ENCODE measurements at regions not wholly inside any gene's neighbourhood (a gene's known extent, or its start where the extent isn't known, plus 50 kb on each side); places are given as distances from the start of the nearest gene placed in this dataset.
A peak's percentile ranks its signal among the peaks of the same experiment; 100 is the strongest.

DNA sequence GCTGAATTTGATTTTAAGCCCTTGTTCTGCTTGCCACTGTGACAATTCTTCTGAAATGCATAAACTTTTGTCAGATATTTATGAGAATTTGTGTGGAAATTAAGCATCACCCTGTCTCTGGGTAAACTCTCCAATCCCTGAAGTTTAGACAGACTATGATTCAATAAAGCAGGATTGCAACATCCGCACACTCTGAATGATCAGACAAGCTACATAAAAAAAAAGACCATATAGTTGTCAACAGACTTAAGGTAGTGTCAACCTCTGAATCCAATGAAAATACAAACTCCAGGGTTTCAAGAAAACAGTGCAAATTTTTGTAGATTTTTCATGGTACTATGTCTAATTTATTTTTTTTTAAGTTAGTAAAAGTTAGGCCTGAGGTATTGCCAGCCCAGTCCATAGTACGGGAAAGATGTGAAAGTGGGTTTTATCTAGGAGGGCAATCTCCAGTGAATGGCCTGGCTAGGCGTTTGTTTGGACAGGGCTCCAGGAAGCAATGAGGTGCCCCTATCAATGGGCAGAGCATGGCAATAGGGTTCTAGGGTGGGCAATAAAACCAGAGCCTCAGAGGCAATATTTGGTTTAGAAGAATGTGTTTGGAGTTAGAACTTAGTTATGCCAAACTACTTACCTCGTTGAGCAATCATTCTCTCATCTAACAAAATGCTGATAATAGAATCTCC lies 762.6 kb upstream of the SEMA6A start:
- TF ChIP-seq POLR2A (IDR thresholded peaks at IDR 0.05), result no peak
- TF ChIP-seq EP300 (IDR thresholded peaks at IDR 0.05), result no peak
- no peak for TF ChIP-seq CTCF (IDR thresholded peaks at IDR 0.05)
- no peak for TF ChIP-seq POLR2AphosphoS5 (IDR thresholded peaks at IDR 0.05)
- Histone ChIP-seq H3K4me1 (no peaks in the 10 kb centered on the region), H3K27ac (no peak overlapping the region), H3K27me3 (no peaks in the 10 kb centered on the region), H3K36me3 (no peaks in the 10 kb centered on the region), H3K4me3 (no peak overlapping the region), H3K9me3 (no peaks in the 10 kb centered on the region)
- ATAC-seq, result no peak
- 88 to 93% methylated on average over 4 of the region's 4 CpGs for WGBS, 2 donors (ENCODE audit: low coverage in 1 of 2)

GRCh38 chr5:117336208-117336607 lies 761.6 kb upstream of the SEMA6A start:
- 83 to 89% methylated on average over 3 of the region's 3 CpGs for WGBS, 2 donors (ENCODE audit: low coverage in 1 of 2)
- H3K27ac ChIP-seq, result no peak overlapping the region
- H3K4me3 ChIP-seq, result no peak overlapping the region
- no peaks in the 10 kb centered on the region for H3K4me1 ChIP-seq
- no peaks in the 10 kb centered on the region for H3K36me3 ChIP-seq
- ATAC-seq, result no peak
- H3K9me3 ChIP-seq, result no peaks in the 10 kb centered on the region
- TF ChIP-seq POLR2A (IDR thresholded peaks at IDR 0.05) (no peak), POLR2AphosphoS5 (IDR thresholded peaks at IDR 0.05) (no peak), CTCF (IDR thresholded peaks at IDR 0.05) (no peak), EP300 (IDR thresholded peaks at IDR 0.05) (no peak)
- no peaks in the 10 kb centered on the region for H3K27me3 ChIP-seq

DNA sequence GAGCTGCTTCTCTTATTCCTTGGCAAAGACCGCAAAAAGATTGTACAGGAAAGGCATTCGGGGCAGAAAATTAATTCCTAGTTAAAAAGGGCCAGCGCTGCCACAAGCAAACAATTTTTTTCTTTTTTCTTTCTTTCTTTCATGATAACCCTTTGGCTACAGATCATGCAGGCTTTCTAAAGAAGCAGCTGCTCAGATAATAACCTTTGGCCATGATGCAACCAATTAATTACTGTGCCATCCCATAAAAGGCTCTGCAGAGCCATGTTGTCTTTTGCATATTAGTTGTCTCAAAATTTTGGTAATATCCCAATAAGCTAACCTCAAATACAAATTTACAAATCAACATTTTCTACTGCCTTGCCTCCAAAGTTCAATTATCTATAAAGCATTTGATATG lies 758.4 kb upstream of the SEMA6A start:
- Histone ChIP-seq H3K4me1 (no peaks in the 10 kb centered on the region), H3K36me3 (no peaks in the 10 kb centered on the region), H3K9me3 (no peaks in the 10 kb centered on the region), H3K27ac (no peak overlapping the region), H3K27me3 (no peaks in the 10 kb centered on the region), H3K4me3 (no peak overlapping the region)
- TF ChIP-seq POLR2AphosphoS5 (IDR thresholded peaks at IDR 0.05) (no peak), CTCF (IDR thresholded peaks at IDR 0.05) (no peak), EP300 (IDR thresholded peaks at IDR 0.05) (no peak), POLR2A (IDR thresholded peaks at IDR 0.05) (no peak)
- ATAC-seq, result no peak
- WGBS, 2 donors (ENCODE audit: low coverage in 1 of 2), result 80 to 100% methylated on average over 1 to 3 of the region's 3 CpGs

DNA sequence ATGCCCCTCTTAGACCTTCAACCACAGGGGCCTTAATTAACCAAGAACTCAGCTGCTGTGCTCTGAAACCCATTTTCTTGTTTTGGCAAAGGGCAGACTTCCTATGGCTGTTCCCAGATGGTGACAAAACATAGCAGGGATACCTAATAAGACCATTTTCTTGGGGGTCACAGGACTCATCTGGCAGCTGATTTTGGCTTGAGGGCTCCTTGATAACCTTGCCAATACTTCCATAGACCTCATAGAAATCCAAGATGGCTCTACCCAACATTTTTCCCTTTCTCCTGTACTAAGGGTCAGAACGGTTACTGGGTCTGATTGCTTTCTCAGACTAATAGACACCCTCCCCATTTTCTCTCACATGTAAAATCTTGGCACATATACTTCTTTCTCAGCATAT lies 757.7 kb upstream of the SEMA6A start:
- H3K27ac ChIP-seq, result no peak overlapping the region
- H3K4me3 ChIP-seq, result no peak overlapping the region
- WGBS, 2 donors (ENCODE audit: low coverage in 1 of 2), result 80 to 91% methylated on average over 1 of the region's 1 CpG
- no peaks in the 10 kb centered on the region for H3K36me3 ChIP-seq
- no peaks in the 10 kb centered on the region for H3K4me1 ChIP-seq
- TF ChIP-seq CTCF (IDR thresholded peaks at IDR 0.05) (no peak), POLR2A (IDR thresholded peaks at IDR 0.05) (no peak), EP300 (IDR thresholded peaks at IDR 0.05) (no peak), POLR2AphosphoS5 (IDR thresholded peaks at IDR 0.05) (no peak)
- no peak for ATAC-seq
- no peaks in the 10 kb centered on the region for H3K9me3 ChIP-seq
- H3K27me3 ChIP-seq, result no peaks in the 10 kb centered on the region

- no peak for TF ChIP-seq POLR2A (IDR thresholded peaks at IDR 0.05)
- TF ChIP-seq EP300 (IDR thresholded peaks at IDR 0.05), result no peak
- no peak for TF ChIP-seq CTCF (IDR thresholded peaks at IDR 0.05)
- no peak for TF ChIP-seq POLR2AphosphoS5 (IDR thresholded peaks at IDR 0.05)
- H3K27ac ChIP-seq, result no peak overlapping the region
- H3K4me1 ChIP-seq, result no peaks in the 10 kb centered on the region
- no peaks in the 10 kb centered on the region for H3K36me3 ChIP-seq
- ATAC-seq, result peak; percentile 22
- H3K27me3 ChIP-seq, result no peaks in the 10 kb centered on the region
- WGBS, 2 donors (ENCODE audit: low coverage in 1 of 2), result 67 to 71% methylated on average over 1 of the region's 1 CpG
- no peaks in the 10 kb centered on the region for H3K9me3 ChIP-seq
- no peak overlapping the region for H3K4me3 ChIP-seq
These were observed 752.9 kb upstream of the SEMA6A start for GRCh38 chr5:117327511-117327910.
